HG02798 (cell line): ENCODE measurements at regions not wholly inside any gene's neighbourhood (a gene's known extent, or its start where the extent isn't known, plus 50 kb on each side); places are given as distances from the start of the nearest gene placed in this dataset.

ENCODE experiments used
- ATAC-seq: cut with Tn5 transposase; IDR thresholded peaks from one replicate; pipeline ENCODE4 v1.9.1; 2021; ENCODE audit warnings: mild to moderate bottlenecking; ENCODE audit not compliant: unreplicated experiment, poor library complexity

DNA sequence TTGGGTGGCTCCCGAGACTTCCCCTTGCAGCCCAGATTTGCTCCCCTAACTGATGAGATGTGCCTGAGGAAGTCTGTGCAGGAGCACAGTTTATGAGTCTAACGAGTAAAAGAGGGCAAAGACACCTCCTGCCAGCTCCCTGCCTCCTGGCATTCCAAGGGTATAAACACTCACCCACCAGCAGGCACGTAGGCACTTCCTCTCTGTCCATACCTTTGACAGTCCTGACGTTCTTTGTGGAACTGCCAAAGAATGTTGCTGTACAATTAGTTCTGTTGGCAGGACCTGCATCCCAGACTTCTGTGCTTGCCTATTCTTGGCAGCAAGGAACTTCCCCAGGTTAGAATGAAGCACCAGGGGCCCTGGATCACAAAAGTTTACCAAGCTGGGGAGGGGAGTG is 889.3 kb downstream of the BCL11B start:
- no peak for ATAC-seq

DNA sequence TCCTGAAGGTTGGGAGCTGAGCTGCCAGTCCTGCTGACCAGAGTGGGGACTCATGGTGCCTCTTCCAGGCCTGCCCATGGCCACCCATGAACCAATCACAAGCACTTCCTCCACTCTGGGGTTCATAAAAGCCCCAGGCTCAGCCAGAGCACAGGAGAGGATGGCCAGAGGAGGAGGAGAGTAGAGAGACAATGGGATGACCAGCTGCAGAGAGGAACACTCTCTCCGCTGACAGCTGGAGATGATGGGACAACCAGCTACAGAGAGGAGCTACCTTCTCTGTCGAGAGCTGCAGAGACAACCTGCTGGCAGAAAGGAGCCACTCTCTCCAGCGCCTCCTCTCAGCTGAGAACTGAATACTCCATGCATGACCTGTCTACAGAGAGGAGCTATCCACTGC is 886.1 kb downstream of the BCL11B start:
- ATAC-seq, result no peak

- ATAC-seq, result no peak
Measured at GRCh38 chr14:98391061-98391460, 880.9 kb downstream of the BCL11B start.

- no peak for ATAC-seq
Measured at GRCh38 chr14:98393527-98393926, 878.5 kb downstream of the BCL11B start.

DNA sequence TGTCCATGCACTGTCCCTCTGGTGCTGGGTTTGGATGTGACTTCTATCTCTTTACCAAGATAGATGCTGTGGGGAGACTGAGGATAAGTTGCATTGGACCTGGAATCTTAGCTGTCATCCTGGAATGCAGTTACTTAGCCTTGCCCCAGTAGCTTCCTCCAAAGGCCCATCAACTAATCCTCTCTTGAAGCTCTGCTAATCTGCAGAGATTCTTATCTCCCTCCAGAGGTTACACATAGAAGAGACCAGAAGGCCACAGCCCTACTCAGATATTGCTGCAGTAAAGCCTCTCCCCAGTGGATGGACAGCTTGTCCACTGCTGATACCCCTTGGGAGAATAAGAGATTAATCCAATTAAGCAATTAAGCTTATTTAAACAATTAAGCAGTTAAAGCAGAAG is 867.2 kb downstream of the BCL11B start:
- ATAC-seq, result no peak

- no peak for ATAC-seq
Measured at GRCh38 chr14:98408024-98408555, 863.9 kb downstream of the BCL11B start.

DNA sequence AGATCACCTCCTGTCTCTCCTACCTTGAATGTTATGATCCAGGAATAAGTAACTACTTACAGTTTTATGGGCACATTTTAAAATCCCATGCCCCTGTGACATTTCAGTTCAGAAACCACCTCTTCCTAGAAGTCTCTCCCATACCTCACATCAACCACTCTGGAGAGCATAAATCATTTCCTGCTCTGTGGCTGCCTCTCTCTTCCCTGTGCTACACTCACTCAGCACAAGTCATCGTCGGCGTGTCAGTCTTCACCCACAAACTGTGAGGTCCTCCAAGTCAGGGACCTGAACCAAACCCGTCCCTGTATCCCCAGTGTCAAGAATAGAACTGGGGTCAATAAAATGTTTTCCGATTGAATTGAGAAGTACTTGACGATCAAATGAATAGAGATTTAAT is 863.3 kb downstream of the BCL11B start:
- ATAC-seq, result no peak

DNA sequence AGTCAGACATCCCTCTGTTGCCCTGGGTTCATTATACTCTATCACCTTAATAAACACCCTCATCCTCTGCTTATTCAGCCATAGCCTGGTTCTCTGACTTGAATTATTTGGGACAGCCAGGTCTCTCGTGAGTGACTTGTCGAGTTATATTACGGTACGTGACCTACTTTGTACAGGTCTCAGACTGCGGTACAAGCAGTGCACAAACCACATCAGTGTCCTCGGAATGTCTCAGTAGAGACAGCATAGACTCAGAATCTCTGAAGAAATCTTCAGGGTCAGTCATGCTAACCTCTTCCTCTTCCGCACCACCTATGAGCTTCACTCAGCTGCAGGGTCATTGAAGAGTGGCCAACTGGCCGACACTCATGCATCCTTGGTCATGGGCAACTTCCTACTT is 860.8 kb downstream of the BCL11B start:
- ATAC-seq, result no peak

GRCh38 chr14:98412431-98412830 is 859.6 kb downstream of the BCL11B start:
- ATAC-seq, result no peak

GRCh38 chr14:98415766-98416165 is 856.2 kb downstream of the BCL11B start:
- no peak for ATAC-seq

- no peak for ATAC-seq
Measured at GRCh38 chr14:98417001-98417400, 855.0 kb downstream of the BCL11B start.

DNA sequence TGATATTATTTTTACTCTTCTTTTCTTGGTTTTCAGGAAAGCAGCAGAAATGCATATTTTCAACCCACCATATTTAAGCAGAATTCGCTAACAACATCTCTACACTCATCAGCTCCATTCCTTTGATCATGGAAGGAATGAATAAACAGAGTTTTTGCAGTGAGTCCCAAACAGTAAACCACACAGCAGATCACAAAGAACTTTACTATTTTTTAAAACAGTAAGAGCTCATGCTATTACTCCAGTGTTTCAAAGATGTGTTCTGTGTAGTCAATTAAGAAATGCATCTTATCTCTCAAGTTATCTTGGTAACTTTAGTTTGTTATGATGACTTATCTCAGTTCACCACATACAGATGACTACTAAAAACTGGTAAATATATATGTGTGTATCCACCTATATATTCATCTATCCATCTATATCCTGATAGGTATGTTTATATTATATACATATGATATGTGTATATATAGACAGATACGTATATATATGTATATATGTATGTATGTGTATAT is 843.5 kb downstream of the BCL11B start:
- no peak for ATAC-seq

- ATAC-seq, result no peak
Measured at GRCh38 chr14:98433436-98433835, 838.6 kb downstream of the BCL11B start.

DNA sequence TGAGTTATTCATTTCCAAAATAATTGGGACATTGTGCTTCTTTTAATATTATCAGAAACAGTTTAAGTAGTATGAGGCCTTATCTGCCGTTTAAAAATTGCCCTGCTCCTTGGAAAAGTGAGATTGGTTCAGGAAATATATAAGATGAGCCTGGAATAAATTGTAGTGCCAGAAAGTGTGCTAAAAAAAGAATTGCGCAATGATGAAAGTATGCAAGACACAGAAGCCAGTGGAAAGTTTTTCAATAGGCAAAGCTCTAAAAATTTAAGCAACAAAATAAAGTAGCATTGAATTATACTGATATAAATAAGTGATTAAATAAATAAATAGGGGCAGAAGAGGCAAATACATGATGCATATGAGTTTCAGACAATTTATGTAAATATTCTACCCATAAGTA is 834.9 kb downstream of the BCL11B start:
- no peak for ATAC-seq

GRCh38 chr14:98444077-98444476 is 827.9 kb downstream of the BCL11B start:
- no peak for ATAC-seq

- ATAC-seq, result no peak
Measured at GRCh38 chr14:98445718-98446117, 826.3 kb downstream of the BCL11B start.

DNA sequence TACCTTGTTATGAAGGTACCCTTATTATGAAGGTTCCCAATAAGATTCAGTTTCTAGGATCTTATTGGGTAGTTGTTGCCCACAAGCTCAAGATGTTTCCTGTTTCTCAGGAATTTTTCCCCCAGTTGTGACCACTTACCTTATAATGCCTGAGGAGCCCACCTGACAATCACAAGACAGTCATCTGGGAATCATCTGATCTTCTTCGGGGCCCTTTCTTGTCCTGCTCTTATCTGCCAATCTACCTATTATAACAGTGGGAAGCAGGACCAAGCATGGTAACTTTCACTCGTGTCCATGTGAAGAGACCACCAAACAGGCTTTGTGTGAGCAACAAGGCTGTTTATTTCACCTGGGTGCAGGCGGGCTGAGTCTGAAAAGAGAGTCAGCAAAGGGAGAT is 825.5 kb downstream of the BCL11B start:
- no peak for ATAC-seq

DNA sequence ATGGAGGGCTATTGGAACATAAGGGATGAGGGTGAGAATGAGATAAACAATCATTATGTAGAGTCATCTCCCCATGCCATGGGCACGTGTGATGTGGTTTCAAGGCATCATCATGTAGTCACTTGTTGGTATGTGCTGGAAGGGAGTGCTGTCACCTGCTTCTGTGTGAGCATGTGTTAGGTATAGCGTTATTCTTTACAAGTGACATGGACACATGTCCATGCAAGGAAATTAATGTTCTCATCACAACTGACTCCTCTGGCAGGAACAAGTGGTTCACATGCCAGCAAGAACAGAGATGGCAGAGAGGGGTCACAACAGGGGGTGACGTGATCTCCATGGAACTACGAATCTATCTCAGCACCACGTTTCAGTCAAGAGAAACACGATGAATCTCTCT is 815.8 kb downstream of the BCL11B start:
- no peak for ATAC-seq

- no peak for ATAC-seq
Measured at GRCh38 chr14:98458702-98459101, 813.3 kb downstream of the BCL11B start.

GRCh38 chr14:98462908-98463307 is 809.1 kb downstream of the BCL11B start:
- no peak for ATAC-seq

DNA sequence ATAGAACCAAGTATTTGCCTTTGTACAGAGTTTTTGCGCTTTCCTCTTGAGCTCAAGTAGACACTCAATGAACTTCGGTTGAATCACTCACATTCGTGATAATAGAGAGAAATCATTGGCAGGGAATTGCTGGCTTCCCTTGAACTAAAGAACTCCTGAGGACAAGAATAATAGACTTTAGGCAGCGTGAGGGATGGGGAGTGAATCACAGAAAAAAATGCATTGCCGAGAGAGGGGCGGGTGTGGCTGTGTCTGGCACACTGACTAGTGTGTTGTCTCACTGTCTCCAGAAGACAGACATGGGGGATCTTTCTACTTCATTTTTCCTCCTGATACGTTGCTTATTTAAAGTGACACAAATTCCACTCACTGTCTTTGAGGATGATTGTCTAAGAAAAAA is 805.2 kb downstream of the BCL11B start:
- no peak for ATAC-seq

DNA sequence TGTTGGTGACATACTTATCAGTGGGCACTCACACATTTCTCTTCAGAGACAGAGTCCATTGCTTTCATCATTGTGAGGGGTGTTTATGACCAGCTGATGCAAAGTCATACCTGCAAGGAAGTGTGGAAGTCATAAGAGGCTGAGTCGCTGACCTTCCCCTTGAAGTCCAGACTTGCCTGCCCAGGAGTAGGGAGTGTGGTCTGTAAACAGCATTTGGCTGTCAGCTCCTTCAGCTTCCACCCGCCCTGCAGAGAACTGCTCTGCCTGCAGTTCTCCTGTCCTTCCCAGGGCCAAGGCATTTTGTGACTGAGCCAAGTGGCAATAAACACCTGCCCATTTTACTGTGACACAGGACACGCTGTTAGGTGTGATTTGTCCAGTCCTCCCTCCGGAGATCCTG is 801.3 kb downstream of the BCL11B start:
- ATAC-seq, result no peak

DNA sequence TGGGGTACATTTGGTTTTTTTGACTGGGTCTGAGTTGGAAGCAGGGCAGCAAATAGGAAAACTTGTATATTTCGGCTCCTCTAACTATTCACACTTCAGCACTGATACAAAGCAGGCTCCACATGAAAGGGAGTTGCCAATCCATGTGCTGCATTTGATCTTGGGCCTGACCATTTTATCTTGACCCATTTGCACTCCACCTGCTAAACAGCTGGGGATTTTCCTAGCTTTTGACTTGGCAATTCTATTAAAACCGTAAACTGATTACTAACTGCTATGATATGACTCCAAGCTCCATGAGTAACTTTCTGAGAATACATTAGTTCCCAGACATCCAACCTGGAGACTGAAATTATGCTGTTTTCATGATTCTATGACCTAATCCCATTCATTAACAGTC is 797.1 kb downstream of the BCL11B start:
- ATAC-seq, result no peak
